Vagina (tissue), 2 donors: ENCODE measurements at regions not wholly inside any gene's neighbourhood (a gene's known extent, or its start where the extent isn't known, plus 50 kb on each side); places are given as distances from the start of the nearest gene placed in this dataset.
"Not testable (repeated sequence)": the region's sequence is repeated elsewhere in the genome, so short reads cannot be mapped to it uniquely, and the experiment has no call there.

ENCODE experiments used
- DNase-seq, 2 donors: peaks; one replicate each; pipeline ENCODE4 v3.0.0-alpha.2; 2017; ENCODE audit errors: extremely low spot score in 2 of 2
- H3K27ac ChIP-seq: fragments of 200-600 bp; sonication (generic); one replicate; pipeline ENCODE4 v1.5.1; 2019
- H3K27me3 ChIP-seq: fragments of 200-600 bp; sonication (generic); one replicate; pipeline ENCODE4 v1.5.1; 2019
- H3K36me3 ChIP-seq, 2 donors: fragments of 200-600 bp; sonication (generic); one replicate each; pipeline ENCODE4 v1.5.1; 2017 to 2019
- H3K4me1 ChIP-seq: fragments of 200-600 bp; sonication (generic); one replicate; pipeline ENCODE4 v1.5.1; 2019
- H3K4me3 ChIP-seq, 2 donors: fragments of 200-600 bp; sonication (generic); 1 replicate in 1 of 2; 2 replicates in 1 of 2; pipeline ENCODE4 v1.5.1; 2016 to 2019
- H3K9me3 ChIP-seq: fragments of 200-600 bp; sonication (generic); one replicate; pipeline ENCODE4 v1.5.1; 2019
- CTCF ChIP-seq, 3 experiments: fragments of 450-650 bp in 2 of 3; fragments of 200-600 bp in 1 of 3; sonication (generic) in 1 of 3; IDR thresholded peaks; one replicate each; pipeline ENCODE4 v1.5.1; 2017 to 2019; ENCODE audit warnings: antibody characterized with exemption in 3 of 3, mild to moderate bottlenecking in 2 of 3, moderate library complexity in 2 of 3
- POLR2A ChIP-seq, 2 donors: fragments of 450-650 bp; IDR thresholded peaks; one replicate each; pipeline ENCODE4 v1.6.1; 2017; ENCODE audit warnings: antibody characterized with exemption in 2 of 2, mild to moderate bottlenecking in 2 of 2, moderate library complexity in 2 of 2
- POLR2AphosphoS5 ChIP-seq, 2 donors: sonication (generic); formaldehyde crosslinking; IDR thresholded peaks; one replicate each; pipeline ENCODE4 v1.9.0; 2017; ENCODE audit warnings: antibody characterized with exemption in 2 of 2, mild to moderate bottlenecking in 2 of 2, low read depth in 1 of 2; ENCODE audit not compliant: insufficient read depth in 1 of 2
- intact Hi-C: fragments of 100-400 bp; cut with DNase I; formaldehyde crosslinking; loops from one replicate; pipeline ENCODE4 v1.15.1; 2023

- Histone ChIP-seq H3K27me3 (no peaks in the 10 kb centered on the region), H3K27ac (no peak overlapping the region), H3K4me1 (peaks cover 4% of the 10 kb centered on the region), H3K36me3 (no peaks in the 10 kb centered on the region), H3K4me3 (no peak overlapping the region), H3K9me3 (no peaks in the 10 kb centered on the region)
- DNase-seq = no peak
- intact Hi-C loops = no loop called here
- TF ChIP-seq POLR2AphosphoS5 (IDR thresholded peaks at IDR 0.05; ENCODE audit: insufficient read depth in 1 of 2, low read depth in 1 of 2) (no peak), CTCF (IDR thresholded peaks at IDR 0.05) (no peak), POLR2A (IDR thresholded peaks at IDR 0.05) (no peak)
Observed at GRCh38 chr2:176793792-176794191, 418.8 kb upstream of the HNRNPA3 start.

- H3K4me1 ChIP-seq = peaks cover 4% of the 10 kb centered on the region
- H3K9me3 ChIP-seq = no peaks in the 10 kb centered on the region
- intact Hi-C loops = no loop called here
- no peaks in the 10 kb centered on the region for H3K36me3 ChIP-seq
- no peaks in the 10 kb centered on the region for H3K27me3 ChIP-seq
- H3K27ac ChIP-seq = no peak overlapping the region
- no peak overlapping the region for H3K4me3 ChIP-seq
- TF ChIP-seq POLR2A (IDR thresholded peaks at IDR 0.05) = no peak
- no peak for TF ChIP-seq CTCF (IDR thresholded peaks at IDR 0.05)
- no peak for TF ChIP-seq POLR2AphosphoS5 (IDR thresholded peaks at IDR 0.05; ENCODE audit: insufficient read depth in 1 of 2, low read depth in 1 of 2)
- no peak for DNase-seq
Observed at GRCh38 chr2:176794392-176794791, 418.2 kb upstream of the HNRNPA3 start.

- no peaks in the 10 kb centered on the region for H3K27me3 ChIP-seq
- no peak overlapping the region for H3K4me3 ChIP-seq
- TF ChIP-seq POLR2A (IDR thresholded peaks at IDR 0.05) (no peak), POLR2AphosphoS5 (IDR thresholded peaks at IDR 0.05; ENCODE audit: insufficient read depth in 1 of 2, low read depth in 1 of 2) (no peak), CTCF (IDR thresholded peaks at IDR 0.05) (no peak)
- H3K27ac ChIP-seq = no peak overlapping the region
- H3K9me3 ChIP-seq = no peaks in the 10 kb centered on the region
- no peak for DNase-seq
- intact Hi-C loops = no loop called here
- no peaks in the 10 kb centered on the region for H3K36me3 ChIP-seq
- H3K4me1 ChIP-seq = peaks cover 4% of the 10 kb centered on the region
Observed at GRCh38 chr2:176795823-176796222, 416.8 kb upstream of the HNRNPA3 start.

- H3K36me3 ChIP-seq, H3K4me1 ChIP-seq, H3K9me3 ChIP-seq, intact Hi-C loops, H3K27ac ChIP-seq, H3K27me3 ChIP-seq, DNase-seq, H3K4me3 ChIP-seq: not testable (repeated sequence)
Observed at GRCh38 chr2:176796677-176797076, 415.9 kb upstream of the HNRNPA3 start.

- TF ChIP-seq CTCF (IDR thresholded peaks at IDR 0.05) (no peak), POLR2A (IDR thresholded peaks at IDR 0.05) (no peak), POLR2AphosphoS5 (IDR thresholded peaks at IDR 0.05; ENCODE audit: insufficient read depth in 1 of 2, low read depth in 1 of 2) (no peak)
- intact Hi-C loops = no loop called here
Observed at GRCh38 chr2:176804392-176804791, 408.2 kb upstream of the HNRNPA3 start.

GRCh38 chr2:176805345-176805744, 407.2 kb upstream of the HNRNPA3 start:
- Histone ChIP-seq H3K4me3 (no peak overlapping the region), H3K36me3 (no peaks in the 10 kb centered on the region), H3K9me3 (no peaks in the 10 kb centered on the region), H3K4me1 (no peaks in the 10 kb centered on the region), H3K27ac (no peak overlapping the region), H3K27me3 (no peaks in the 10 kb centered on the region)
- TF ChIP-seq CTCF (IDR thresholded peaks at IDR 0.05) (no peak), POLR2A (IDR thresholded peaks at IDR 0.05) (no peak), POLR2AphosphoS5 (IDR thresholded peaks at IDR 0.05; ENCODE audit: insufficient read depth in 1 of 2, low read depth in 1 of 2) (no peak)
- intact Hi-C loops = no loop called here
- DNase-seq = no peak

More at GRCh38 chr2:176804392-176804791, 408.2 kb upstream of the HNRNPA3 start:
- Histone ChIP-seq H3K9me3 (no peaks in the 10 kb centered on the region), H3K36me3 (no peaks in the 10 kb centered on the region), H3K4me1 (no peaks in the 10 kb centered on the region), H3K27ac (no peak overlapping the region), H3K27me3 (no peaks in the 10 kb centered on the region), H3K4me3 (no peak overlapping the region)
- no peak for DNase-seq
